IMR-90 (cell line): ENCODE measurements at regions not wholly inside any gene's neighbourhood (a gene's known extent, or its start where the extent isn't known, plus 50 kb on each side); places are given as distances from the start of the nearest gene placed in this dataset.
"Not testable (repeated sequence)": the region's sequence is repeated elsewhere in the genome, so short reads cannot be mapped to it uniquely, and the experiment has no call there.

ENCODE experiments used
- ATAC-seq: fragments of 200-7000 bp; cut with Tn5 transposase; 2 replicates; pipeline ENCODE4 v1.9.1; 2020; ENCODE audit warnings: low read depth, mild to moderate bottlenecking, moderate library complexity
- BruUV-seq: library from RNA; stranded (reverse); fragments of 400-500 nt; replicated peaks from 2 replicates; lab custom pipeline; 2021; lab: Mats Ljungman, UMichigan
- CTCF ChIA-PET: fragments of 300-600 bp; formaldehyde crosslinking; extraction: SDS; loops from one replicate; lab custom pipeline; 2021; ENCODE audit warnings: antibody characterized with exemption; lab: Yijun Ruan, JAX
- POLR2A ChIA-PET: fragments of 300-600 bp; sonication (Branson Sonifier 250); formaldehyde crosslinking; loops from one replicate; lab custom pipeline; 2022; ENCODE audit warnings: antibody characterized with exemption; ENCODE audit not compliant: unreplicated experiment; lab: Charles Lee
- DNase-seq: peaks from one replicate; pipeline ENCODE4 v3.0.0; 2013
- H2AFZ ChIP-seq: replicated peaks from 2 replicates; pipeline ENCODE3; 2013; ENCODE audit warnings: low read length, mild to moderate bottlenecking; ENCODE audit not compliant: poor library complexity
- H2AK5ac ChIP-seq: 2 replicates; pipeline ENCODE4 v1.6.1; 2013; ENCODE audit warnings: low read depth, low read length, inconsistent platforms
- H2AK9ac ChIP-seq: replicated peaks from 2 replicates; pipeline ENCODE3; 2013; ENCODE audit warnings: mild to moderate bottlenecking, low read depth, low read length, moderate library complexity; ENCODE audit not compliant: poor library complexity
- H2BK120ac ChIP-seq: 2 replicates; pipeline ENCODE4 v1.6.1; 2013; ENCODE audit warnings: low read depth, low read length, inconsistent platforms
- H2BK15ac ChIP-seq: 3 replicates; pipeline ENCODE4 v1.6.1; 2013; ENCODE audit warnings: low read depth, low read length, inconsistent platforms
- H2BK20ac ChIP-seq: 2 replicates; pipeline ENCODE4 v1.6.1; 2013; ENCODE audit warnings: low read depth, mild to moderate bottlenecking, inconsistent platforms, low read length, moderate library complexity
- H2BK5ac ChIP-seq: 2 replicates; pipeline ENCODE4 v1.6.1; 2013; ENCODE audit warnings: mild to moderate bottlenecking, low read depth, low read length, inconsistent platforms; ENCODE audit not compliant: poor library complexity, severe bottlenecking
- H3K14ac ChIP-seq: replicated peaks from 2 replicates; pipeline ENCODE4 v1.6.1; 2013; ENCODE audit warnings: low read depth, low read length, inconsistent platforms
- H3K18ac ChIP-seq: 2 replicates; pipeline ENCODE4 v1.6.1; 2013; ENCODE audit warnings: low read depth, low read length, control low read depth
- H3K23ac ChIP-seq: 2 replicates; pipeline ENCODE4 v1.6.1; 2013; ENCODE audit warnings: low read depth, low read length, inconsistent platforms
- H3K27ac ChIP-seq: 2 replicates; pipeline ENCODE4 v1.5.1; 2013; ENCODE audit warnings: mild to moderate bottlenecking, control low read depth, low read length; ENCODE audit not compliant: insufficient read depth
- H3K27me3 ChIP-seq: 2 replicates; pipeline ENCODE4 v1.6.1; 2013; ENCODE audit warnings: low read length; ENCODE audit not compliant: control insufficient read depth, insufficient read depth
- H3K36me3 ChIP-seq: 2 replicates; pipeline ENCODE4 v1.6.1; 2013; ENCODE audit warnings: low read length, mixed read lengths; ENCODE audit not compliant: control insufficient read depth, insufficient read depth
- H3K4ac ChIP-seq: 2 replicates; pipeline ENCODE4 v1.6.1; 2013; ENCODE audit warnings: low read depth, low read length, inconsistent platforms
- H3K4me1 ChIP-seq: 2 replicates; pipeline ENCODE4 v1.6.1; 2013; ENCODE audit warnings: low read length, mixed read lengths; ENCODE audit not compliant: control insufficient read depth, insufficient read depth
- H3K4me2 ChIP-seq: 2 replicates; pipeline ENCODE4 v1.6.1; 2013; ENCODE audit warnings: low read depth, mild to moderate bottlenecking, control low read depth, low read length, moderate library complexity
- H3K4me3 ChIP-seq: 2 replicates; pipeline ENCODE4 v1.5.1; 2013; ENCODE audit warnings: low read depth, mild to moderate bottlenecking, control low read depth, low read length, moderate library complexity; ENCODE audit not compliant: insufficient read depth
- H3K56ac ChIP-seq: 2 replicates; pipeline ENCODE4 v1.6.1; 2013; ENCODE audit warnings: low read length, inconsistent platforms; ENCODE audit not compliant: insufficient read depth; ENCODE audit errors: extremely low read depth
- H3K79me1 ChIP-seq, 2 experiments: 2 replicates each; pipeline ENCODE4 v1.6.1; 2013; ENCODE audit warnings: low read length in 2 of 2, inconsistent platforms in 1 of 2, low read depth in 1 of 2
- H3K9ac ChIP-seq: 2 replicates; pipeline ENCODE4 v1.6.1; 2013; ENCODE audit warnings: low read depth, low read length, control low read depth
- H3K9me1 ChIP-seq: 2 replicates; pipeline ENCODE4 v1.6.1; 2013; ENCODE audit warnings: low read length, inconsistent platforms; ENCODE audit not compliant: insufficient read depth
- H3K9me3 ChIP-seq: 2 replicates; pipeline ENCODE4 v1.6.1; 2013; ENCODE audit warnings: low read length; ENCODE audit not compliant: control insufficient read depth, insufficient read depth
- H4K20me1 ChIP-seq: 2 replicates; pipeline ENCODE4 v1.6.1; 2013; ENCODE audit warnings: low read length, inconsistent platforms; ENCODE audit not compliant: insufficient read depth
- H4K5ac ChIP-seq: 2 replicates; pipeline ENCODE4 v1.6.1; 2013; ENCODE audit warnings: mild to moderate bottlenecking, low read depth, low read length, control low read depth
- H4K8ac ChIP-seq, 2 experiments: 2 replicates each; pipeline ENCODE4 v1.6.1; 2013; ENCODE audit warnings: low read depth in 2 of 2, low read length in 2 of 2, control low read depth in 1 of 2, inconsistent platforms in 1 of 2
- H4K91ac ChIP-seq: 2 replicates; pipeline ENCODE4 v1.6.1; 2013; ENCODE audit warnings: low read depth, low read length, inconsistent platforms; ENCODE audit not compliant: insufficient read depth
- WGBS, 2 experiments: methylation state at CpG; one replicate each; pipeline versions ENCODE4 v1.1.5 to v1.1.7; 2013; ENCODE audit warnings: missing lambda C conversion rate in 2 of 2; ENCODE audit not compliant: insufficient read length in 1 of 2; ENCODE audit errors: extremely low coverage in 2 of 2; 5-methylcytosine and 5-hydroxymethylcytosine counted together
- dilution Hi-C: fragments of 300-500 bp; cut with HindIII; formaldehyde crosslinking; loops from one replicate; pipeline ENCODE4 v1.14.3; 2018; ENCODE audit warnings: low sequenced_read_pairs; ENCODE audit not compliant: unreplicated experiment
- in situ Hi-C: fragments of 300-500 bp; cut with MboI; formaldehyde crosslinking; loops from 3 replicates; pipeline ENCODE4 v1.14.3; 2019; ENCODE audit warnings: low sequenced_read_pairs, inconsistent platforms, mixed read lengths
- intact Hi-C: fragments of 100-400 bp; cut with micrococcal nuclease; formaldehyde crosslinking; loops from 2 replicates; pipeline ENCODE4 v1.10.0; 2022

DNA sequence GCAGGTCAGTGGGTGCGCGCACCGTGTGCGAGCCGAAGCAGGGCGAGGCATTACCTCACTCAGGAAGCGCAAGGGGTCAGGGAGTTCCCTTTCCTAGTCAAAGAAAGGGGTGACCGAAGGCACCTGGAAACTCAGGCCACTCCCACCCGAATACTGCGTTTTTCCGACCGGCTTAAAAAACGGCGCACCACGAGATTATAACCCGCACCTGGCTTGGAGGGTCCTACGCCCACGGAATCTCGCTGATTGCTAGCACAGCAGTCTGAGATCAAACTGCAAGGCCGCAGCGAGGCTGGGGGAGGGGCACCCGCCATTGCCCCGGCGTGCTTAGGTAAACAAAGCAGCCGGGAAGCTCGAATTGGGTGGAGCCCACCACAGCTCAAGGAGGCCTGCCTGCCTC, 216.2 kb downstream of the TMEM161B start:
- H3K9ac ChIP-seq, H3K9me3 ChIP-seq, POLR2A ChIA-PET, BruUV-seq, H2BK5ac ChIP-seq, H3K14ac ChIP-seq, H2AK5ac ChIP-seq, H2BK20ac ChIP-seq, H4K20me1 ChIP-seq, H3K4ac ChIP-seq, H4K8ac ChIP-seq, dilution Hi-C loops, H2BK120ac ChIP-seq, H3K79me1 ChIP-seq, H3K4me2 ChIP-seq, H2BK15ac ChIP-seq, H3K56ac ChIP-seq, DNase-seq, H3K23ac ChIP-seq, H3K4me1 ChIP-seq, H3K27ac ChIP-seq, H3K9me1 ChIP-seq, intact Hi-C loops, CTCF ChIA-PET, H3K4me3 ChIP-seq, H3K27me3 ChIP-seq, H3K36me3 ChIP-seq, H4K5ac ChIP-seq, ATAC-seq, in situ Hi-C loops, H2AK9ac ChIP-seq, H4K91ac ChIP-seq, H2AFZ ChIP-seq, H3K18ac ChIP-seq: not testable (repeated sequence)
- 87% methylated on average over 4 of the region's 26 CpGs; no CpG with 5 or more reads in 1 of the 2 experiments for WGBS, 2 experiments
